ENCODE measurements at regions not wholly inside any gene's neighbourhood (a gene's known extent, or its start where the extent isn't known, plus 50 kb on each side); places are given as distances from the start of the nearest gene placed in this dataset.

GRCh38 chr6:22783931-22784330 lies 214.6 kb downstream of the HDGFL1 start:
- TF ChIP-seq GATA2 (IDR thresholded peaks at IDR 0.05; ENCODE audit: low read depth, low read length) = no peak
- TF ChIP-seq GATA3 (IDR thresholded peaks at IDR 0.05; ENCODE audit: low read depth, low read length) = no peak
